Peyer's patch (tissue), 4 donors: ENCODE measurements at regions not wholly inside any gene's neighbourhood (a gene's known extent, or its start where the extent isn't known, plus 50 kb on each side); places are given as distances from the start of the nearest gene placed in this dataset.

Experiments
- POLR2A ChIP-seq, 2 donors: fragments of 450-650 bp; IDR thresholded peaks; one replicate each; pipeline ENCODE4 v1.5.1; 2017; ENCODE audit warnings: antibody characterized with exemption in 2 of 2, mild to moderate bottlenecking in 2 of 2, moderate library complexity in 2 of 2
- TF ChIP-seq, protein P1 (sequence below), 6 experiments: fragments of 450-650 bp in 4 of 6; fragments of 200-600 bp in 2 of 6; sonication (generic) in 1 of 6; IDR thresholded peaks; one replicate each; pipeline ENCODE4 v1.5.1; 2017 to 2019; ENCODE audit warnings: antibody characterized with exemption in 6 of 6, mild to moderate bottlenecking in 3 of 6, moderate library complexity in 1 of 6

DNA sequence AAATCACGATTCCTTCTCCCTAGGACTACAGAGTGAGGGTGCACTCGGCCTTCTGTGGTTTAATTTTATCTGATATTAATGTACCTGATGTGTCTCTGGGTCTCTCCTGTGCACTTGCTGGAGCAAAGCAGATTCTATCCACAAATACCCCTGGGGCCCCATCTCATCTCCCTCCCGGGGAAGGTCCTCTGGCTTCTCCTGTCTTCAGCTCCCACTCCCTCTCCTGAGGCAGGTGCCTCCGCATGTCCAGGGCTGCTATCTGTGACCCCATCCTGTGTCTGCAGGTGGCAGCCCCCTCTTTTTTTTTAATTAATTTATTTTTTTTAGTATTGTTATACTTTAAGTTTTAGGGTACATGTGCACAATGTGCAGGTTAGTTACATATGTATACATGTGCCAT, 558.7 kb downstream of the BRD1 start:
- TF ChIP-seq, protein P1, sequence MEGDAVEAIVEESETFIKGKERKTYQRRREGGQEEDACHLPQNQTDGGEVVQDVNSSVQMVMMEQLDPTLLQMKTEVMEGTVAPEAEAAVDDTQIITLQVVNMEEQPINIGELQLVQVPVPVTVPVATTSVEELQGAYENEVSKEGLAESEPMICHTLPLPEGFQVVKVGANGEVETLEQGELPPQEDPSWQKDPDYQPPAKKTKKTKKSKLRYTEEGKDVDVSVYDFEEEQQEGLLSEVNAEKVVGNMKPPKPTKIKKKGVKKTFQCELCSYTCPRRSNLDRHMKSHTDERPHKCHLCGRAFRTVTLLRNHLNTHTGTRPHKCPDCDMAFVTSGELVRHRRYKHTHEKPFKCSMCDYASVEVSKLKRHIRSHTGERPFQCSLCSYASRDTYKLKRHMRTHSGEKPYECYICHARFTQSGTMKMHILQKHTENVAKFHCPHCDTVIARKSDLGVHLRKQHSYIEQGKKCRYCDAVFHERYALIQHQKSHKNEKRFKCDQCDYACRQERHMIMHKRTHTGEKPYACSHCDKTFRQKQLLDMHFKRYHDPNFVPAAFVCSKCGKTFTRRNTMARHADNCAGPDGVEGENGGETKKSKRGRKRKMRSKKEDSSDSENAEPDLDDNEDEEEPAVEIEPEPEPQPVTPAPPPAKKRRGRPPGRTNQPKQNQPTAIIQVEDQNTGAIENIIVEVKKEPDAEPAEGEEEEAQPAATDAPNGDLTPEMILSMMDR (IDR thresholded peaks at IDR 0.05), result no peak
- TF ChIP-seq POLR2A (IDR thresholded peaks at IDR 0.05), result no peak
